ENCODE measurements at regions not wholly inside any gene's neighbourhood (a gene's known extent, or its start where the extent isn't known, plus 50 kb on each side); places are given as distances from the start of the nearest gene placed in this dataset.

DNA sequence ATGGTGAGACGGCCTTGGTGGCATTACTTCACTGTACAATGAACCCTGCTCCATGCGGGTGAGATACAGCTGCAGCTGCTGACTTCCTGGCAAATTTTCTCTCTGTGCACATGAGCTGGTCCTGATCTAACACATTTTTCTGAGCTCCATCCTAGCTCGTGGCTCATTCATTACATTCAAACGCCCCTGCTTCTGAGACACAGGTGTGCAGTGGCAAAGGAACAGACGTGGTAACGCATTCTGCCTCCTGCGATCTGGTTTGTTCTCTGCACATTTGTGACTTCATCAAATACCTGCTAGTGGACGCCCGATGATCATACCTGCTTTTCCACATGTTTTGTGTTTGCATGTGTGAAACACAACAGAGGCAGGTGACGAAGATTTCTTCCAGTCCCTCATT lies 189.6 kb upstream of the PDE10A start:
- Histone ChIP-seq H3K9me3 (ENCODE audit: insufficient read depth, low read depth, low read length) (no peaks in the 10 kb centered on the region), H3K4me2 (ENCODE audit: low read length) (no peak overlapping the region), H3K27ac (ENCODE audit: low read depth, low read length) (no peak overlapping the region), H3K4me1 (ENCODE audit: insufficient read depth, low read length) (no peaks in the 10 kb centered on the region), H3K27me3 (ENCODE audit: insufficient read depth, low read length) (peaks cover 35% of the 10 kb centered on the region), H3K79me2 (ENCODE audit: insufficient read depth, low read length) (no peaks in the 10 kb centered on the region), H4K20me1 (ENCODE audit: insufficient read depth, low read length) (no peaks in the 10 kb centered on the region), H3K9ac (ENCODE audit: low read length) (no peak overlapping the region), H2AFZ (ENCODE audit: low read depth, low read length) (no peak overlapping the region), H3K36me3 (ENCODE audit: insufficient read depth, low read length) (no peaks in the 10 kb centered on the region), H3K4me3 (ENCODE audit: insufficient read depth, low read depth, low read length) (no peak overlapping the region)
- no peaks in the 10 kb centered on the region for H3K4me1 Mint-ChIP-seq (ENCODE audit: low read depth, unreplicated experiment)
- no peak overlapping the region for H3K4me3 Mint-ChIP-seq (ENCODE audit: unreplicated experiment)
- H3K27me3 Mint-ChIP-seq (ENCODE audit: low read depth, unreplicated experiment), result peaks cover 40% of the 10 kb centered on the region
- H3K27ac Mint-ChIP-seq (ENCODE audit: unreplicated experiment), result no peak overlapping the region
- FAIRE-seq (no peak), DNase-seq (ENCODE audit: low read depth) (no peak)
- no peak for TF ChIP-seq EZH2 (IDR thresholded peaks at IDR 0.05; ENCODE audit: insufficient read depth, low read length)
- H3K9me3 Mint-ChIP-seq (ENCODE audit: unreplicated experiment), result no peaks in the 10 kb centered on the region
- no peaks in the 10 kb centered on the region for H3K36me3 Mint-ChIP-seq (ENCODE audit: low read depth, unreplicated experiment)

GRCh38 chr6:165850434-165851019 lies 187.5 kb upstream of the PDE10A start:
- DNase-seq (ENCODE audit: low read depth), result peak; percentile 10
- Histone ChIP-seq H3K4me2 (ENCODE audit: low read length) (peak overlapping the region; percentile 67), H3K9ac (ENCODE audit: low read length) (no peak overlapping the region), H3K27me3 (ENCODE audit: insufficient read depth, low read length) (peaks cover 31% of the 10 kb centered on the region), H3K27ac (ENCODE audit: low read depth, low read length) (no peak overlapping the region), H2AFZ (ENCODE audit: low read depth, low read length) (no peak overlapping the region), H3K79me2 (ENCODE audit: insufficient read depth, low read length) (no peaks in the 10 kb centered on the region), H3K36me3 (ENCODE audit: insufficient read depth, low read length) (no peaks in the 10 kb centered on the region), H3K4me3 (ENCODE audit: insufficient read depth, low read depth, low read length) (no peak overlapping the region), H3K9me3 (ENCODE audit: insufficient read depth, low read depth, low read length) (no peaks in the 10 kb centered on the region), H3K4me1 (ENCODE audit: insufficient read depth, low read length) (no peaks in the 10 kb centered on the region), H4K20me1 (ENCODE audit: insufficient read depth, low read length) (no peaks in the 10 kb centered on the region)
- no peaks in the 10 kb centered on the region for H3K9me3 Mint-ChIP-seq (ENCODE audit: unreplicated experiment)
- TF ChIP-seq, protein P1, sequence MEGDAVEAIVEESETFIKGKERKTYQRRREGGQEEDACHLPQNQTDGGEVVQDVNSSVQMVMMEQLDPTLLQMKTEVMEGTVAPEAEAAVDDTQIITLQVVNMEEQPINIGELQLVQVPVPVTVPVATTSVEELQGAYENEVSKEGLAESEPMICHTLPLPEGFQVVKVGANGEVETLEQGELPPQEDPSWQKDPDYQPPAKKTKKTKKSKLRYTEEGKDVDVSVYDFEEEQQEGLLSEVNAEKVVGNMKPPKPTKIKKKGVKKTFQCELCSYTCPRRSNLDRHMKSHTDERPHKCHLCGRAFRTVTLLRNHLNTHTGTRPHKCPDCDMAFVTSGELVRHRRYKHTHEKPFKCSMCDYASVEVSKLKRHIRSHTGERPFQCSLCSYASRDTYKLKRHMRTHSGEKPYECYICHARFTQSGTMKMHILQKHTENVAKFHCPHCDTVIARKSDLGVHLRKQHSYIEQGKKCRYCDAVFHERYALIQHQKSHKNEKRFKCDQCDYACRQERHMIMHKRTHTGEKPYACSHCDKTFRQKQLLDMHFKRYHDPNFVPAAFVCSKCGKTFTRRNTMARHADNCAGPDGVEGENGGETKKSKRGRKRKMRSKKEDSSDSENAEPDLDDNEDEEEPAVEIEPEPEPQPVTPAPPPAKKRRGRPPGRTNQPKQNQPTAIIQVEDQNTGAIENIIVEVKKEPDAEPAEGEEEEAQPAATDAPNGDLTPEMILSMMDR (IDR thresholded peaks at IDR 0.05; ENCODE audit: insufficient read depth, low read depth, low read length), result peak; percentile 98
- TF ChIP-seq EZH2 (IDR thresholded peaks at IDR 0.05; ENCODE audit: insufficient read depth, low read length), result no peak
- FAIRE-seq, result peak; percentile 23
- no peak overlapping the region for H3K27ac Mint-ChIP-seq (ENCODE audit: unreplicated experiment)
- H3K36me3 Mint-ChIP-seq (ENCODE audit: low read depth, unreplicated experiment), result no peaks in the 10 kb centered on the region
- H3K27me3 Mint-ChIP-seq (ENCODE audit: low read depth, unreplicated experiment), result peaks cover 41% of the 10 kb centered on the region
- H3K4me1 Mint-ChIP-seq (ENCODE audit: low read depth, unreplicated experiment), result no peaks in the 10 kb centered on the region
- H3K4me3 Mint-ChIP-seq (ENCODE audit: unreplicated experiment), result no peak overlapping the region

- TF ChIP-seq EZH2 (IDR thresholded peaks at IDR 0.05; ENCODE audit: insufficient read depth, low read length), result no peak
- TF ChIP-seq, protein P1 (IDR thresholded peaks at IDR 0.05; ENCODE audit: insufficient read depth, low read depth, low read length), result no peak
- Histone ChIP-seq H3K4me2 (ENCODE audit: low read length) (peak overlapping the region; percentile 67), H3K9me3 (ENCODE audit: insufficient read depth, low read depth, low read length) (no peaks in the 10 kb centered on the region), H3K9ac (ENCODE audit: low read length) (no peak overlapping the region), H3K79me2 (ENCODE audit: insufficient read depth, low read length) (no peaks in the 10 kb centered on the region), H2AFZ (ENCODE audit: low read depth, low read length) (no peak overlapping the region), H4K20me1 (ENCODE audit: insufficient read depth, low read length) (no peaks in the 10 kb centered on the region), H3K36me3 (ENCODE audit: insufficient read depth, low read length) (no peaks in the 10 kb centered on the region), H3K4me3 (ENCODE audit: insufficient read depth, low read depth, low read length) (no peak overlapping the region), H3K4me1 (ENCODE audit: insufficient read depth, low read length) (no peaks in the 10 kb centered on the region), H3K27me3 (ENCODE audit: insufficient read depth, low read length) (peaks cover 31% of the 10 kb centered on the region), H3K27ac (ENCODE audit: low read depth, low read length) (no peak overlapping the region)
- Mint-ChIP-seq H3K4me3 (ENCODE audit: unreplicated experiment) (no peak overlapping the region), H3K27me3 (ENCODE audit: low read depth, unreplicated experiment) (peaks cover 47% of the 10 kb centered on the region), H3K27ac (ENCODE audit: unreplicated experiment) (no peak overlapping the region), H3K9me3 (ENCODE audit: unreplicated experiment) (no peaks in the 10 kb centered on the region), H3K36me3 (ENCODE audit: low read depth, unreplicated experiment) (no peaks in the 10 kb centered on the region), H3K4me1 (ENCODE audit: low read depth, unreplicated experiment) (no peaks in the 10 kb centered on the region)
- DNase-seq (ENCODE audit: low read depth), result no peak
- FAIRE-seq, result no peak
These were observed 186.7 kb upstream of the PDE10A start for GRCh38 chr6:165849534-165850430.
